Common myeloid progenitor, CD34-positive (primary cell): ENCODE measurements at regions not wholly inside any gene's neighbourhood (a gene's known extent, or its start where the extent isn't known, plus 50 kb on each side); places are given as distances from the start of the nearest gene placed in this dataset.

ENCODE experiments used
- CTCF ChIA-PET: fragments of 350-600 bp; sonication (Branson Sonifier 250); formaldehyde crosslinking; loops from one replicate; lab custom pipeline; 2021; ENCODE audit warnings: antibody characterized with exemption; lab: Charles Lee
- POLR2A ChIA-PET: fragments of 350-600 bp; sonication (Branson Sonifier 250); formaldehyde crosslinking; loops from one replicate; lab custom pipeline; 2021; ENCODE audit warnings: antibody characterized with exemption; lab: Charles Lee
- DNase-seq, 3 donors: peaks; one replicate each; pipeline versions ENCODE4 v3.0.0 to v3.0.0-alpha.2; 2013
- H3K27ac ChIP-seq, 2 experiments: 1 replicate in 1 of 2; 2 replicates in 1 of 2; pipeline ENCODE4 v1.7.0; 2013; ENCODE audit warnings: inconsistent platforms in 2 of 2, low read length in 2 of 2, mild to moderate bottlenecking in 2 of 2, low read depth in 1 of 2, moderate library complexity in 1 of 2; ENCODE audit not compliant: severe bottlenecking in 2 of 2, insufficient read depth in 1 of 2, poor library complexity in 1 of 2
- H3K27me3 ChIP-seq, 5 experiments: replicated peaks in 2 of 5; 1 replicate in 3 of 5; 2 replicates in 2 of 5; pipeline versions ENCODE4 v1.6.1 to v1.7.0; 2013; ENCODE audit warnings: low read length in 4 of 5, mild to moderate bottlenecking in 2 of 5, moderate library complexity in 2 of 5, inconsistent platforms in 1 of 5; ENCODE audit not compliant: insufficient read depth in 5 of 5, control insufficient read depth in 4 of 5
- H3K36me3 ChIP-seq, 4 experiments: 1 replicate in 2 of 4; 2 replicates in 2 of 4; pipeline versions ENCODE4 v1.6.1 to v1.7.0; 2013; ENCODE audit warnings: low read length in 3 of 4, control low read depth in 1 of 4, mild to moderate bottlenecking in 1 of 4; ENCODE audit not compliant: control insufficient read depth in 4 of 4, insufficient read depth in 4 of 4
- H3K4me1 ChIP-seq, 4 experiments: 1 replicate in 3 of 4; 2 replicates in 1 of 4; pipeline versions ENCODE4 v1.6.1 to v1.7.1; 2013; ENCODE audit warnings: low read length in 3 of 4, mild to moderate bottlenecking in 3 of 4, control low read depth in 1 of 4, inconsistent platforms in 1 of 4, moderate library complexity in 1 of 4; ENCODE audit not compliant: control insufficient read depth in 4 of 4, insufficient read depth in 4 of 4; ENCODE audit errors: control extremely low read depth in 1 of 4
- H3K4me3 ChIP-seq, 7 experiments: 1 replicate in 4 of 7; 2 replicates in 3 of 7; pipeline versions ENCODE4 v1.5.1 to v1.7.0; 2013; ENCODE audit warnings: mild to moderate bottlenecking in 7 of 7, low read length in 6 of 7, moderate library complexity in 6 of 7, inconsistent platforms in 2 of 7, low read depth in 2 of 7, control low read depth in 1 of 7; ENCODE audit not compliant: insufficient read depth in 4 of 7, control insufficient read depth in 1 of 7; ENCODE audit errors: extremely low read depth in 1 of 7
- H3K9me3 ChIP-seq, 5 experiments: 1 replicate in 4 of 5; 2 replicates in 1 of 5; pipeline versions ENCODE4 v1.6.1 to v1.7.1; 2013; ENCODE audit warnings: low read length in 4 of 5, mild to moderate bottlenecking in 2 of 5, inconsistent platforms in 1 of 5, low read depth in 1 of 5, moderate library complexity in 1 of 5; ENCODE audit not compliant: control insufficient read depth in 4 of 5, insufficient read depth in 2 of 5; ENCODE audit errors: control extremely low read depth in 1 of 5
- WGBS: methylation state at CpG from one replicate; pipeline ENCODE4 v1.1.5; 2013; ENCODE audit not compliant: insufficient coverage; 5-methylcytosine and 5-hydroxymethylcytosine counted together

DNA sequence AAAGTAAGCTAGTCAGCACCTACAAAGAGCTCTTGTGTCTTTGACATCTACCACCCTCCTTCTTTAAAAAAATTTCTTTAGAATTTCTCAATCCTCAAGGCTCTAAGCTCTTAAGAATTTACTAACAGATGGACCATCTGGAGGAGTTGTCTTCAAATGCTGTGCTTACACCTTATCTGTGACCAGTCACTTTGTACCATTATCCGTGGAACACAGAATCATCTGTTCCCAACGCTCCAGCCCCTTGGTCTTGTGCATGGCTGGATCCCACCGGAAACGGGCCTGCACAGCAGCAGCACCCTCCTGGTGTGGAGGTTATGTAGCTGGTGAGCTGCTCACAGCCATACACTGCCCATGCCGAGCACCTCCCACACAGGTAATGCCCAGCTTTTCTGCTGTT is 89.0 kb downstream of the TBX19 start:
- CTCF ChIA-PET, result interaction anchor here (1.6 kb wide), 1 partner anchor 8 kb away, joined by 6 read pairs; no protein-coding TSS in a partner anchor
- H3K27ac ChIP-seq, result no peak overlapping the region
- no peak for DNase-seq
- H3K36me3 ChIP-seq, result no peaks in the 10 kb centered on the region
- H3K9me3 ChIP-seq, result no peaks in the 10 kb centered on the region
- H3K4me1 ChIP-seq, result peaks cover 0 to 10% (median 5%) of the 10 kb centered on the region in 4 experiments
- POLR2A ChIA-PET, result no interaction called here
- no peak overlapping the region for H3K4me3 ChIP-seq
- 97% methylated on average over 4 of the region's 5 CpGs for WGBS
- no peaks in the 10 kb centered on the region for H3K27me3 ChIP-seq

DNA sequence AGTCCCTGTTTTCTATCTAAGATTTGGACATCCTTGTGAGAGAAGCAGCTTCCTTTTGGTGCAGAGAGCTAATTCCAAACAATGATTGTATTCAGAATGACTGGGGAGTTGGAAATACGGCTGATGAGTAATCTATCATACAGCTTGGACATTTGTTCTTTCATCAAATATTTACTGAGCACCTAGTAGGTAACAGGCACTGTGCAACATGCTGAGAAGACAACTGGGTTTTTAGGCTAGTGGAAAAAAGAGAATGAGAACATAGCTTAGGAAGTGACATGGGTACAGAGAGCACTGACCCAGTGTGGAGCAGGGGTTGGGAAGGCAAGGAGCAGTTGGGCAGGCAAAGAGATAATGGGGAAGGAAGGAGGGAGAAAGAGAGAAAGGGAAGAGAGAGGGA is 87.5 kb downstream of the TBX19 start:
- no CpG with 5 or more reads among the region's 1 CpG for WGBS
- Histone ChIP-seq H3K36me3 (no peaks in the 10 kb centered on the region), H3K4me1 (peaks cover 0 to 10% (median 4%) of the 10 kb centered on the region in 4 experiments), H3K27ac (no peak overlapping the region), H3K9me3 (no peaks in the 10 kb centered on the region), H3K27me3 (no peaks in the 10 kb centered on the region), H3K4me3 (no peak overlapping the region)
- ChIA-PET CTCF (interaction anchor here (1.6 kb wide), 1 partner anchor 10 kb away, joined by 6 read pairs; no protein-coding TSS in a partner anchor), POLR2A (no interaction called here)
- DNase-seq, result no peak

- H3K4me1 ChIP-seq, result peaks cover 0 to 8% (median 0%) of the 10 kb centered on the region in 4 experiments
- DNase-seq, result peak in 2 of 3 donors; percentile 51 to 58
- H3K36me3 ChIP-seq, result no peaks in the 10 kb centered on the region
- POLR2A ChIA-PET, result no interaction called here
- 83% methylated on average over 6 of the region's 9 CpGs for WGBS
- H3K27me3 ChIP-seq, result no peaks in the 10 kb centered on the region
- no peak overlapping the region for H3K27ac ChIP-seq
- H3K4me3 ChIP-seq, result no peak overlapping the region
- H3K9me3 ChIP-seq, result no peaks in the 10 kb centered on the region
- CTCF ChIA-PET, result interaction anchor here (0.9 to 2.5 kb wide), 3 partner anchors 12 to 23 kb away, joined by 4 to 10 read pairs (median 6); no protein-coding TSS in a partner anchor
These were observed 85.2 kb downstream of the TBX19 start for GRCh38 chr1:168365719-168366479.
